Activated CD8-positive, alpha-beta T cell treated with anti-CD3 and anti-CD28 coated beads for 36 hours (primary cell): ENCODE measurements at regions not wholly inside any gene's neighbourhood (a gene's known extent, or its start where the extent isn't known, plus 50 kb on each side); places are given as distances from the start of the nearest gene placed in this dataset.
A peak's percentile ranks its signal among the peaks of the same experiment; 100 is the strongest.

ENCODE experiments used
- ATAC-seq: fragments of 200-7000 bp; cut with Tn5 transposase; one replicate; pipeline ENCODE4 v1.10.0; 2021; ENCODE audit warnings: mild to moderate bottlenecking, moderate library complexity
- CTCF ChIA-PET: fragments of 350-600 bp; sonication (Branson Sonifier 250); formaldehyde crosslinking; loops from one replicate; lab custom pipeline; 2021; ENCODE audit warnings: antibody characterized with exemption; lab: Charles Lee
- POLR2A ChIA-PET: fragments of 350-600 bp; sonication (Branson Sonifier 250); formaldehyde crosslinking; loops from one replicate; lab custom pipeline; 2021; ENCODE audit warnings: antibody characterized with exemption; lab: Charles Lee
- DNase-seq: peaks from one replicate; pipeline ENCODE4 v3.0.0-alpha.2; 2020
- H3K27ac Mint-ChIP-seq: one replicate; pipeline ENCODE4 v1.8.0; 2021; ENCODE audit warnings: mild to moderate bottlenecking, mixed read lengths
- H3K27me3 Mint-ChIP-seq: one replicate; pipeline ENCODE4 v1.8.0; 2021; ENCODE audit warnings: mixed read lengths
- H3K36me3 Mint-ChIP-seq: one replicate; pipeline ENCODE4 v1.8.0; 2021; ENCODE audit warnings: low read depth, mixed read lengths
- H3K4me1 Mint-ChIP-seq: one replicate; pipeline ENCODE4 v1.8.0; 2021; ENCODE audit warnings: low read depth, mixed read lengths
- H3K4me3 Mint-ChIP-seq: one replicate; pipeline ENCODE4 v1.8.0; 2021; ENCODE audit warnings: mild to moderate bottlenecking, moderate library complexity, mixed read lengths
- H3K9me3 Mint-ChIP-seq: one replicate; pipeline ENCODE4 v1.8.0; 2021; ENCODE audit warnings: mixed read lengths
- CTCF ChIP-seq: fragments of 200-600 bp; IDR thresholded peaks from one replicate; pipeline ENCODE4 v1.8.0; 2022; ENCODE audit warnings: antibody characterized with exemption, mild to moderate bottlenecking
- intact Hi-C: fragments of 100-400 bp; cut with micrococcal nuclease; formaldehyde crosslinking; loops from one replicate; pipeline ENCODE4 v1.10.0; 2022

- no peaks in the 10 kb centered on the region for H3K36me3 Mint-ChIP-seq
- no peak for ATAC-seq
- intact Hi-C loops, result no loop called here
- H3K9me3 Mint-ChIP-seq, result no peaks in the 10 kb centered on the region
- no peaks in the 10 kb centered on the region for H3K27me3 Mint-ChIP-seq
- no peak for DNase-seq
- H3K4me3 Mint-ChIP-seq, result no peak overlapping the region
- TF ChIP-seq CTCF, result no peak
- H3K27ac Mint-ChIP-seq, result no peak overlapping the region
- ChIA-PET CTCF (no interaction called here), POLR2A (interaction anchor here (0.7 kb wide), 1 partner anchor 209 kb away, joined by 3 read pairs; no protein-coding TSS in a partner anchor)
- peaks cover 17% of the 10 kb centered on the region for H3K4me1 Mint-ChIP-seq
These were observed 174.3 kb upstream of the DUSP10 start for GRCh38 chr1:221916176-221916575.

GRCh38 chr1:221915764-221916163 lies 173.9 kb upstream of the DUSP10 start:
- ChIA-PET POLR2A (no interaction called here), CTCF (no interaction called here)
- ATAC-seq, result no peak
- TF ChIP-seq CTCF, result no peak
- Mint-ChIP-seq H3K36me3 (no peaks in the 10 kb centered on the region), H3K4me1 (peaks cover 18% of the 10 kb centered on the region), H3K27me3 (no peaks in the 10 kb centered on the region), H3K27ac (no peak overlapping the region), H3K4me3 (no peak overlapping the region), H3K9me3 (no peaks in the 10 kb centered on the region)
- intact Hi-C loops, result no loop called here
- DNase-seq, result no peak

- ATAC-seq, result no peak
- intact Hi-C loops, result no loop called here
- TF ChIP-seq CTCF, result no peak
- Mint-ChIP-seq H3K27me3 (peaks cover 3% of the 10 kb centered on the region), H3K4me3 (no peak overlapping the region), H3K36me3 (no peaks in the 10 kb centered on the region), H3K4me1 (peaks cover 18% of the 10 kb centered on the region), H3K27ac (no peak overlapping the region), H3K9me3 (no peaks in the 10 kb centered on the region)
- ChIA-PET CTCF (no interaction called here), POLR2A (no interaction called here)
- no peak for DNase-seq
These were observed 171.5 kb upstream of the DUSP10 start for GRCh38 chr1:221913351-221913892.

- no peak overlapping the region for H3K4me3 Mint-ChIP-seq
- peaks cover 18% of the 10 kb centered on the region for H3K4me1 Mint-ChIP-seq
- intact Hi-C loops, result no loop called here
- peak; percentile 67 for DNase-seq
- ChIA-PET CTCF (no interaction called here), POLR2A (no interaction called here)
- H3K36me3 Mint-ChIP-seq, result no peaks in the 10 kb centered on the region
- peak; percentile 89 for ATAC-seq
- no peaks in the 10 kb centered on the region for H3K9me3 Mint-ChIP-seq
- no peak for TF ChIP-seq CTCF
- H3K27me3 Mint-ChIP-seq, result peaks cover 4% of the 10 kb centered on the region
- H3K27ac Mint-ChIP-seq, result peak overlapping the region; percentile 61
These were observed 170.3 kb upstream of the DUSP10 start for GRCh38 chr1:221912230-221912629.

GRCh38 chr1:221911714-221912113 lies 169.8 kb upstream of the DUSP10 start:
- H3K4me3 Mint-ChIP-seq, result no peak overlapping the region
- DNase-seq (no peak), ATAC-seq (no peak)
- ChIA-PET CTCF (no interaction called here), POLR2A (no interaction called here)
- H3K36me3 Mint-ChIP-seq, result no peaks in the 10 kb centered on the region
- H3K27me3 Mint-ChIP-seq, result peaks cover 4% of the 10 kb centered on the region
- H3K9me3 Mint-ChIP-seq, result no peaks in the 10 kb centered on the region
- H3K27ac Mint-ChIP-seq, result peak overlapping the region; percentile 61
- intact Hi-C loops, result no loop called here
- TF ChIP-seq CTCF, result no peak
- peaks cover 18% of the 10 kb centered on the region for H3K4me1 Mint-ChIP-seq
